Fibroblast of pulmonary artery (primary cell): ENCODE measurements at regions not wholly inside any gene's neighbourhood (a gene's known extent, or its start where the extent isn't known, plus 50 kb on each side); places are given as distances from the start of the nearest gene placed in this dataset.

Experiments used
- DNase-seq: peaks from one replicate; pipeline ENCODE4 v3.0.0-alpha.2; 2010; ENCODE audit warnings: low read depth
- H3K4me3 ChIP-seq: replicated peaks from 2 replicates; pipeline ENCODE4 v1.5.1; 2011; ENCODE audit warnings: low read depth, mild to moderate bottlenecking, control low read depth, low read length, moderate library complexity
- TF ChIP-seq, protein P1 (sequence below): IDR thresholded peaks from 2 replicates; pipeline ENCODE4 v1.5.1; 2011; ENCODE audit warnings: mild to moderate bottlenecking, control low read depth, low read length, inconsistent platforms; ENCODE audit errors: missing control alignments

DNA sequence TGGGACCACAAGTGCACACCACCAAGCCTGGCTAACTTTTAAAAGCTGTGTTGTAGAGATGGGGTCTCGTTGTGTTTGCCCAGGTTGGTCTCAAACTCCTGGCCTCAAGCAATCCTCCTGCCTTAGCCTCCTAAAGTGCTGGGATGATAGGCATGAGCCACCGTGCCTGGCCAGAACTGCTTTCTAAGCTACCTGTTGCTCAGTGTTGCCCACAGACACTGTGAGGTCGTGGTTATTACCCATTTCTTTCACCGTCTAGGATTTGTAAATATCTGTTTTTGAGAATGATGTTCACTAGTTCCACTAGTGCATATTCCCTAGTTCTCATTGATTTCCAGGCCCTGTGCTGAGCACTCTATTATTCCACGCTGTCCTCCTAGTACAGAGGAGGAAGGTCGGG lies 51.4 kb upstream of the FAM89A start:
- DNase-seq = no peak
- TF ChIP-seq, protein P1, sequence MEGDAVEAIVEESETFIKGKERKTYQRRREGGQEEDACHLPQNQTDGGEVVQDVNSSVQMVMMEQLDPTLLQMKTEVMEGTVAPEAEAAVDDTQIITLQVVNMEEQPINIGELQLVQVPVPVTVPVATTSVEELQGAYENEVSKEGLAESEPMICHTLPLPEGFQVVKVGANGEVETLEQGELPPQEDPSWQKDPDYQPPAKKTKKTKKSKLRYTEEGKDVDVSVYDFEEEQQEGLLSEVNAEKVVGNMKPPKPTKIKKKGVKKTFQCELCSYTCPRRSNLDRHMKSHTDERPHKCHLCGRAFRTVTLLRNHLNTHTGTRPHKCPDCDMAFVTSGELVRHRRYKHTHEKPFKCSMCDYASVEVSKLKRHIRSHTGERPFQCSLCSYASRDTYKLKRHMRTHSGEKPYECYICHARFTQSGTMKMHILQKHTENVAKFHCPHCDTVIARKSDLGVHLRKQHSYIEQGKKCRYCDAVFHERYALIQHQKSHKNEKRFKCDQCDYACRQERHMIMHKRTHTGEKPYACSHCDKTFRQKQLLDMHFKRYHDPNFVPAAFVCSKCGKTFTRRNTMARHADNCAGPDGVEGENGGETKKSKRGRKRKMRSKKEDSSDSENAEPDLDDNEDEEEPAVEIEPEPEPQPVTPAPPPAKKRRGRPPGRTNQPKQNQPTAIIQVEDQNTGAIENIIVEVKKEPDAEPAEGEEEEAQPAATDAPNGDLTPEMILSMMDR = no peak
- H3K4me3 ChIP-seq = no peak overlapping the region
